CD4-positive, alpha-beta T cell treated with Interleukin-12 subunit alpha and Interleukin-12 subunit beta, for 1 hour (primary cell): ENCODE measurements at regions not wholly inside any gene's neighbourhood (a gene's known extent, or its start where the extent isn't known, plus 50 kb on each side); places are given as distances from the start of the nearest gene placed in this dataset.
"Not testable (repeated sequence)": the region's sequence is repeated elsewhere in the genome, so short reads cannot be mapped to it uniquely, and the experiment has no call there.

ENCODE experiments used
- DNase-seq: peaks from one replicate; pipeline ENCODE4 v3.0.0-alpha.2; 2020

DNA sequence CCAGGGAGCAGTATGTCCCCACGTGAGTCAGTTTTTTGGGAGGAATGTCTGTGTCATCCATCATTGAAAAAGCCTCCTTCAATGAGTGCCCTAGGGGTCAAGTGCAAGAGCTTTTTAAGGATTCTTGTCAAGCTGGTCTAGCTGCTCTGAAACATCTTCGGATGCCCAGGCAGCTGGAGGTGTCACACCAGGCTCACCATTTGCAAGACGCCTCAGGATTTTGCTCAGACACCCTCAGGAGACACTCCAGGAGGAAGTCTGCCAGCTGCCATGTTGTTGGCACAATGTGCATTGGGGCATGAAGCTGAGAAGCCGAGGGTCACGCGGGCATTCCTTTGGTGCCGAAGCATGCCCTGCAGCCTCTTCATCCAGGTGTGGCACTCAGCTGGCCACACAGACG, 111.1 kb upstream of the S1PR3 start:
- DNase-seq: no peak

GRCh38 chr9:88884291-88884690, 107.0 kb upstream of the S1PR3 start:
- DNase-seq: not testable (repeated sequence)

- DNase-seq: not testable (repeated sequence)
Measured at GRCh38 chr9:88886762-88887161, 104.5 kb upstream of the S1PR3 start.

- DNase-seq: no peak
Measured at GRCh38 chr9:88889386-88889785, 101.9 kb upstream of the S1PR3 start.

GRCh38 chr9:88890546-88890945, 100.7 kb upstream of the S1PR3 start:
- no peak for DNase-seq

DNA sequence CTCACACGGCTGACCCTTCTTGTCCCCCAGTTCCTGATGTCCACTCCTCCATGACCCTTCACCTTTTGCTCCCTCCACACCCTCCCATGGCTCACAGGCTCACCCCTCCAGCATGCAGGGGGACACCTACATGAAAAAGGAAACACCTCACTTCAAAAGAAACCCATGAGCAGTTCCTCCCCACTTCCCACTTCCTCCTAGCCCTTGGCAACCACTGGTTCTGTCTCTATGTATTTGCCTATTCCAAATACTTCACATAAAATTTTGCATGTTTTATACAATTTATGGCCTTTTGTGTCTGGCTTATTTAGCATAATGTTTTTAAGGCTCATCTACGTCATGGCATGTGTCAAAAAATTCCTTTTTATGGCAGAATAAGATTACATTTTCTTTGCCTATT, 100.2 kb upstream of the S1PR3 start:
- no peak for DNase-seq

DNA sequence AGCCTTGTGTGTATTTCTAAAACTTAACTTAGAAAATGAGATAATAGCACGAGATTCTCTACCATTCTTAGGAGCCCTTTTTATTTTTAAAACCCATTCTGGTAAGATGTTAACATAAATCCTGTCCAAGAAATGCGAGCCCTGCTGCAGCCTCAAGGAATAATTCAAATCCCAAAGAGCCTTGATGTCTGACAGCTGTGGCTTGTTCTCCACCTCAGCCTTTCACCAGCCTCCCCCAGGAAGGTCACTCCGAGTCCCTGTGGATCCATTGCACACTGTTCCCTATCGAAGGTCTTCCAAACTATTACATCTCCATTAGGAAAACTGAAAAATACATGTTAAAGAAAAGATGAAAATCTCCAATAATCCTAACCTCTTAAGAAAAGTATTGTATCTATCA, 98.5 kb upstream of the S1PR3 start:
- no peak for DNase-seq

GRCh38 chr9:88897081-88897480, 94.2 kb upstream of the S1PR3 start:
- no peak for DNase-seq

- DNase-seq: no peak
Measured at GRCh38 chr9:88898039-88898720, 93.1 kb upstream of the S1PR3 start.

GRCh38 chr9:88905506-88905905, 85.8 kb upstream of the S1PR3 start:
- no peak for DNase-seq

GRCh38 chr9:88915916-88916315, 75.4 kb upstream of the S1PR3 start:
- DNase-seq: no peak

GRCh38 chr9:88916894-88917293, 74.4 kb upstream of the S1PR3 start:
- no peak for DNase-seq

DNA sequence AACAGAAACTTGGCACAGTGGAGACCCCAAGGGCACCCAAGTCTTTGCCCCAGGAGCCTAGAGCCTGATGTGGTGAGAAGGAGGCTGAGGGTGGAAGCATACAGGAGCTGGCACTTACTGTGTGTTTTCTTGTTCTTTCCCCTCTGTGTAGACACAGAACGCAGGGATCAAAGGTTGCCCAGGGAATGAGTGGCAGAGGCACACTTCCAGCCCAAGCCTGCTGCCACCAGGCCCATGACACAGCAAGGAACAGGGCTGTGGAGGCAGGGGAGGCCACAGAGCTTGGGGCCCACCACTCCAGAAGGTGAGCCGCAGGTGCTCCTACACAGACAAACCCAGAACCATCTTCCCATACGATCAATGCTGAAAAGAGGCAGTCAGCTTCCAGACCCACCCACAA, 73.9 kb upstream of the S1PR3 start:
- no peak for DNase-seq

DNA sequence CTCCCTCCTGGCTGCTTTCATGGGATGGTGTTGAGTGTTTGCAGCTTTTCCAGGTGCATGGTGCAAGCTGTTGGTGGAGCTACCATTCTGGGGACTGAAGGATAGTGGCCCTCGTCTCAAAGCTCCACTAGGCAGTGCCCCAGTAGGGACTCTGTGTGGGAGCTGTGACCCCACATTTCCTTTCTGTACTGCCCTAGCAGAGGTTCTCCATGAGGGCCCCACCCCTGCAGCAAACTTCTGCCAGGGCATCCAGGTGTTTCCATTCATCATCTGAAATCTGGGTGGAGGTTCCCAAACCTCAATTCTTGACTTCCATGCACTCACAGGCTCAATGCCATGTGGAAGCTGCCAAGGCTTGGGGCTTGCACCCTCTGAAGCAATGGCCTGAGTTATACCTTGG, 72.7 kb upstream of the S1PR3 start:
- DNase-seq: not testable (repeated sequence)

DNA sequence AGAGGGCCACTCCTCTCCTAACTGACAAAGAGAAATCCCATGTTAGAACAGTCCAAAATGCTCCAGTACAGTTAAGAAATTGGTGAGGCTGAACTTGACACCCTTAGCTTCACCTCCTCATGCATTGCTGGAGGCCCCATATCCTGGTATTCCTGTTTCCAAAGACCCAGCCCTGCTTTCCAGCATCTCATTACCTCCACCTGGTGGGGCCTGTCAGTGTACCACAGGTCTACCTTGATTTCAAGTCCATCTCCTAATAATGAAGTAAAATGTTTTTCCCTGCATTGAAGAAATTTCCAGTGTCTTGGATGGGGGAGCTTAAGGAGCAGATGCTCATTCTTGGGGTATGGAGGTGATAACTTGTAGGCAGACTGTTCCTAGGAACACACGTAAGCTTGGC, 70.6 kb upstream of the S1PR3 start:
- DNase-seq: no peak

- peak; percentile 50 for DNase-seq
Measured at GRCh38 chr9:88922091-88922490, 69.2 kb upstream of the S1PR3 start.

DNA sequence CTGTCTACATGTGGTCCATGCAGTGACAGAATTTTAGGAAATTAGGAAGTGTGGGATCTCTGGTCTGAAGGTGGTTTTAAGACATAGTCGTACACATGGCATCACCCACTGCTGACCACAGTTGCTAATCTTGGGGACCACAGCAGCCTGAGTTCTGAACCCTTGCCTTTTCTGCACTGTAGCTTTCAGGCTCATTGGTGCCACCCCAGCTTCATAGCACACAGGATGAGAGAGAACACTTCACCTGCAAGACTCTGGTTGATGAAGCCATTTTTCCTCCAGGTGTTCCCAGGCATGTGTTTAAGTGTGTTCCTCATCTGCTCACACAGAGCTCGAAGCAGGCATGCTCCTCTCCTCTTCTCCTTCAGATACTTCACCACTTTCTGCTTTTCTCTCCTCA, 68.2 kb upstream of the S1PR3 start:
- DNase-seq: no peak

DNA sequence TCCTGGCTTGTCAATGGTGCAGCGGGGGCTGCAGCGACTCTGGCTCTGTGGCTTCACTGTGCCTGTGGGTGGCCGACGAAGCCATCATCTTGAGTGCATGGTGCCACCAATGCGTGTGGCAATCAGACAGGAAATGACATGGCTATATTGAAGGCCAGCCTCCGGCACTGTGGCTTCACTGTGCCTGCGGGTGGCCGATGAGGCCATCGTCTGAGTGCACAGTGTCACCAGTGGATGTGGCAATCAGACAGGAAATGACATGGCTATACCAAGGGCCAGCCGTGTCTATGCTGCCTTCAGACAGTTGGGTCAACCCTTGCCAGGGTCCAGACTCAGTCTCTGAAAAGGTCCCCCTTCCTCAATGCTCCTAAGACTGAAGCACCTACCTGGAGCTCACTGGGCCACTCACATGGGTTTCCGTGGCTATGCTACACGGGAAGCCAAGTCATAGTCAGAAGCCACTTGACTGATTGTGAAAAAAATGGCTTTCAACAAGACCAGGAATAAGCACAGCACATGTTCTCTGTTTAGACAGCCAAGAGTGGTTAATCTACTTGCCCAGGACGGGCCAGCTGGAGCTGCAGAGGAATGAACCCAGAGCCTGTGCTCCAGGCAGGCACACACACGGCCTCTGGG, 67.5 kb upstream of the S1PR3 start:
- peak; percentile 23 for DNase-seq

DNA sequence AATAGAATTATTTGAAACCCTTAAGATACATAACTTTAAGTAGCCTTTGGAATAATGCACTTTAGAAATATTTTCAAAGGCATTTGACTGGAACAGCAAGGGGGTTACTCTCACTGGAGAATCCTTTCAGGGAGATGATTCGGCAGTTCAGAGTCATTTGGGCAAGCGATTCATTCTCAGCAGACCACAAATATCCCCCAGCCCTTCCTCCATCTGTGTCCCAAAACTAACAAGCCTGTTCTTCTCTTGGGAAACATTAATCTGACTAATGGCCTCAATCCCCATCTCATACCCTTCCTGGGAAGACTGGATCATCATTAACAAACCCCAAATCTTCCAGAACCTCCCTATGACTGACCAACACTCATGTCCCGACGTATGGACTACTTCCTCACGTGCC, 65.8 kb upstream of the S1PR3 start:
- DNase-seq: no peak

DNA sequence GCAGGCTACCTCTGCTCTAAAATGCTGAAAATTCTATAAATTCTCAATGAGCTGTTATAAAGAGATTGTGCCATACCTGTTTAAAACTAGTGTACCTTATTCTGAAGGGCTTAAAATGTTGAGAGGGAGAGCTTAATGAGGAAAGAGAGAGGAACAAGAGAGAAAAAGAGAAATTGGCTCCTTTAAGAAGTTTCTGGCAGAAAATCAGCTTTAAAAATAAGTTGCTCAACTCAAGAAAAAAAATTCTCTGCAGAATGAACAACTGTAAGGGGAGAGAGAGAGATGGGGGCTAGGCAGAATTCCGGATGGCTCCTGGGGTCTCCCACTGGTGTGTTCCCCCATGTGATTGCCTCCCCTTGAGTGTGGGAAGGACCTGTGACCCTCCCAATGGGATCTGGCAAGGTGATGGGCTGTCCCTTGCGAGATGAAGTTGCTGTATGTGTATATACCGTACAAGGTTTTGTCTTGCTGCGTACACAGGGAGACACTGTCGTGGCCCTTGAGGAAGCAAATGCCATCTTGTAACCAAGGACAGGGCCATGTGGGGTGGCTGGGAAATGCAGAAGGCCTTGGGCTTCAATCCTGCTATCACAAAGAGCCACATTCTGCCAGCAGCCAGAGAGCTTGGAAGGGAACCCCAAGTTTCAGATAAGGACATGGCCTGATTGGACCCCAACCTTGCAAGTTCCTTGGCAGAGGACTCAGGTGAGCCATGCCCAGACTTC, 64.3 kb upstream of the S1PR3 start:
- DNase-seq: no peak

DNA sequence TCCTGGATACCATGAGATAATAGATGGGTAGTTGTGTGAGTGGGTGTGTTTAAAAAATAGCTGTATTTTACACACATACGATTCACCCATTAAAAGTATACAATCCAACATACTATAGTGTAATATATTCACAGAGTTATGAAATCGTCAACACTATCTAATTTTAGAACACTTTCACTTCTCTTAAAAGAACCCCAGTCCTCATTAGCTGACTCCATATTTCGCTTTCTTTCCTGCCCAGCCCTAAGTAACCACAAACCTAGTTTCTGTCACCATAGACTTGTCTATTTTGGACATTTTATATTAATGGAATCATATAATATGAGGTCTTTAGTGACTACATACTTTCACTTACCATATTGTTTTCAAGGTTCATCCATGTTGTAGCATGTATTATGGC, 63.8 kb upstream of the S1PR3 start:
- DNase-seq: peak; percentile 9

- DNase-seq: no peak
Measured at GRCh38 chr9:88930716-88931115, 60.6 kb upstream of the S1PR3 start.

DNA sequence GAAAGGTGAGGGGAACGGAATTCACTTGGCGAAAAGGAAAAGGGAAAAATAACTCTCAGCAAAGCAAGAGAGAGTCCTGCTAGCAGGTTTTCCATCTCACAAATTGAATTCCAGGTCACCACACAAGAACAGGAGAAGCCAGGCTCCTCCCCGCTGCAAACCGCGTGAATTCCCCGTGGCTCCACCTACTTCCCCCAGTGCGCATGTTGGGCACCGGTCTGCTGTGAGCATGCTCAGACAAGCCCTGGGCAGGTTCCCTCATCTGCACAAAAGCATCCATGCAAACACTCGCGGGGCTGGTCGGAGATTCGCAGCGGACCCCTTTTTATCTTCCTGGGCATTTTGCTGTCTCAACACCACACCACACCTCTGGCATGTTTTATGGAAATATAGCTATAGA, 58.5 kb upstream of the S1PR3 start:
- no peak for DNase-seq

GRCh38 chr9:88933607-88934379, 57.5 kb upstream of the S1PR3 start:
- DNase-seq: no peak
